GM12872 (cell line): ENCODE measurements at regions not wholly inside any gene's neighbourhood (a gene's known extent, or its start where the extent isn't known, plus 50 kb on each side); places are given as distances from the start of the nearest gene placed in this dataset.

Experiments used
- CTCF ChIP-seq: IDR thresholded peaks from 3 replicates; pipeline ENCODE4 v1.5.1; 2011; ENCODE audit warnings: low read depth, mild to moderate bottlenecking, low read length, moderate library complexity; ENCODE audit not compliant: insufficient read depth

GRCh38 chr12:131642101-131642540, 68.8 kb upstream of the SFSWAP start:
- no peak for TF ChIP-seq CTCF

DNA sequence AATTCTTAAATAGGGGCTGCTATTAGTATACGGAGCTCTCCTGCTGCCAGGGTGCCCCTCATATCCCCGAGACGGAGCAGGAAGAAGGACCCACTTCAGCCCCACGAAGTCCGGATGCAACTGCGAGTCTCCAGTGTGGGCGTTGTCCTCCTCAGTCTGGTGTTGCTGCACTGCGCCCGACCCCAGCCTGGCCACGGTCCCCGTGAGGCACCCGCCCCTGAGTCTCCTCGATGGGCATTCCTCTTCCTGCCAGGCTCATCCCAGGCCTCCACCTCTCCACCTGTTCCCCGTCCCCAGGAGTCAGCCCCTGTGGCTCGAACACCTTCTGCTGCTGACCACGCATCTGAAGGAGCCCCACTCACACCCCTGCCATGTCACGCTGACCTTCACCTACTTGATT, 68.1 kb upstream of the SFSWAP start:
- TF ChIP-seq CTCF, result no peak

DNA sequence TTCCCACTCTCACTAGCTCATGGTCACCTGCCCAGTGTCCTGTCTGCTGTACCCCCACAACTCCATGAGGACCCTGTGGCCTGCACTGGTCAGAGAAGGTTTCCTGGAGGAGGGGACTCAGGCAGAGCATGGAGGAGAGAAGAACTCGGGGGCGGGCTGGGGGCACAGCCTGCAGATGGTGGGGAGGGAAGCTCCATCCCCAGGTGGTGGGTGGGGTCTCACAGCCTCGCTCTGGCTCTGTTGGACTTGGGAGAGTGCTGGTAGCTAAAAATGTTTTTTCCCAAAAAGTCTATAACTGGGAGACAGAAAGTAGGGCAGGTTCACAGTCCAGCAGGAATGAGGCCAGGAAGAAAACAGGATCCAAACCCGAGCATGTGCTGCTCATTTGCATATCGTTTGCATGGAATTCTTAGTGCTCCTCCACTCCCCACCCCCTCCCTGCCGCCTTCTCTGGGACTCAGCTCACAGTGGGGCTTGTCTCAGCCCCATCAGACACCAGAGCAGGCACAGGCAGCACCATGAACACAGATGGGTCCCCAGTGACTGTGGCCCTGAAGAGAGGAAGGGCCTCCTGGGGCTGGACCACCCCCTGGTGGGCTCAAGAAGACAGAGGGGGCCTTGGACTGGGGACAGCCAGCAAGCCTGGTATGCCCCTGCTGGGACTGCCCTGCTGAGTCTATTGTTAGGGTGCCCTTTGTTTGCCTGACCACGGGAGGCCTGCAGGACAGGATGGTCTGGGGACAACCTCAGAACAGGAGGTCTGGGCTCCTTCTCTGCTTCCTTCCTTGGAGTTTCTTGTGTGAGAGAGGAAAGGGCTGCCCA, 67.0 kb upstream of the SFSWAP start:
- no peak for TF ChIP-seq CTCF

DNA sequence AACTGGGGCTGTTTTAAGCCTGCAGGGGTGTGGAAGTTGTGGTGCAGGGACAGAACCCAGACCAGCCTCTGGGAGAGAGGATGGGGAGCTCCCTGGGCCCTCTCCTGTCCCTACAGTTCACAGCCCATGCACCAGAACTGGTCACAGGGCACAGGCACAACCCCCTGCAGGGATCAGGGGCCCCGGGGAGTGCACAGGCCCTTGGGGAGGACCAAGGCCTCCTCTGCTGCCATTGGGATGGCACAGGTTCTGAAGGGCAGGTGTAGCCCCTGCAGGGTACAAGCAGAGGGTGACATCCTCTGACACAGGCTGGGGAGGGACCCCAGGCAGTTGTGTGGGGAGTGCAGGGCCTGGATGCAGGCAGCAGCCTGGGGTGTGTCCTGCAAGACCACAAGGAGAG, 66.4 kb upstream of the SFSWAP start:
- TF ChIP-seq CTCF, result no peak

DNA sequence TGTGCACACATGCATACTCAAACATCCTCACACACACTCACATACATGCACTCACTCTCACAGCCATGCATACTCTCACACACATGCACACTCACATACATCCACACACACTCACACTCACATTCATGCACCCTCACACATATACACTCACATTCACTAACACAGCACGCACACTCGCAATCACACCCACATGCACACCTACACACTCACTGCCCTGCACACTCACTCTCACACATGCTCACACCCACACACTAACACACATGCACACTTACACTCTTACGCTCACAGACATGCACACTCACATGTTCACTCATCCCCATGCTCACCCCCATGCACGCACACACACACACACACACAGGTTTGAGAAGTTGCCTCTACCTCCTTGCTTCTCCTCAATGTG, 63.2 kb upstream of the SFSWAP start:
- TF ChIP-seq CTCF, result no peak
